ENCODE measurements at regions not wholly inside any gene's neighbourhood (a gene's known extent, or its start where the extent isn't known, plus 50 kb on each side); places are given as distances from the start of the nearest gene placed in this dataset.

DNA sequence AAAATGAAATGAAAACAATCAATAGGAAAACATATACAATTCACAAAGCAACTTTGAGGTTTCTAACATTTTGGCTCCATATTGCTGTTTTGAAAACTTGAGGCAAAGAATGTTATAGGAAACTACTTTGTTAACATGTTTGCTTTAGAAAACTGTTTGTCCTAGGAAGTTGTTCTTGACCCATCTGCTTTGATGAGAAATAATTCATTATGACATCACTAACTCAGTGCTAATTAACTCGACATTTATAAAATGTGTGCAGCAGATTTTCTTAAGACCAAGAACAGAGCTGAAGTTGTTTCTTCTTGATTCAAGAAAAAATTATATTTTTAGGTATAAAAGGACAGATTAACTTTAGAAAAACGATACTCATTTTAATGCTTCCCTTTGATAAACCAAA lies 94.7 kb downstream of the SOX9 start:
- TF ChIP-seq, protein P1, sequence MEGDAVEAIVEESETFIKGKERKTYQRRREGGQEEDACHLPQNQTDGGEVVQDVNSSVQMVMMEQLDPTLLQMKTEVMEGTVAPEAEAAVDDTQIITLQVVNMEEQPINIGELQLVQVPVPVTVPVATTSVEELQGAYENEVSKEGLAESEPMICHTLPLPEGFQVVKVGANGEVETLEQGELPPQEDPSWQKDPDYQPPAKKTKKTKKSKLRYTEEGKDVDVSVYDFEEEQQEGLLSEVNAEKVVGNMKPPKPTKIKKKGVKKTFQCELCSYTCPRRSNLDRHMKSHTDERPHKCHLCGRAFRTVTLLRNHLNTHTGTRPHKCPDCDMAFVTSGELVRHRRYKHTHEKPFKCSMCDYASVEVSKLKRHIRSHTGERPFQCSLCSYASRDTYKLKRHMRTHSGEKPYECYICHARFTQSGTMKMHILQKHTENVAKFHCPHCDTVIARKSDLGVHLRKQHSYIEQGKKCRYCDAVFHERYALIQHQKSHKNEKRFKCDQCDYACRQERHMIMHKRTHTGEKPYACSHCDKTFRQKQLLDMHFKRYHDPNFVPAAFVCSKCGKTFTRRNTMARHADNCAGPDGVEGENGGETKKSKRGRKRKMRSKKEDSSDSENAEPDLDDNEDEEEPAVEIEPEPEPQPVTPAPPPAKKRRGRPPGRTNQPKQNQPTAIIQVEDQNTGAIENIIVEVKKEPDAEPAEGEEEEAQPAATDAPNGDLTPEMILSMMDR (conservative IDR thresholded peaks at IDR 0.05; ENCODE audit: low read depth in 2 of 2) = no peak
- TF ChIP-seq EZH2 (IDR thresholded peaks at IDR 0.05; ENCODE audit: low read depth, unreplicated experiment) (no peak), POLR2AphosphoS5 (IDR thresholded peaks at IDR 0.05; ENCODE audit: low read depth) (no peak), EZH2phosphoT487 (IDR thresholded peaks at IDR 0.05; ENCODE audit: unreplicated experiment) (no peak), ZNF114 (CRISPR knock-in tag; IDR thresholded peaks at IDR 0.05) (no peak), CREB1 (CRISPR knock-in tag; IDR thresholded peaks at IDR 0.05; ENCODE audit: low read depth) (no peak), NANOG (IDR thresholded peaks at IDR 0.05; ENCODE audit: borderline replicate concordance) (no peak), ZNF331 (CRISPR knock-in tag; IDR thresholded peaks at IDR 0.05; ENCODE audit: low read depth) (no peak)
- TF ChIP-seq, protein P2, sequence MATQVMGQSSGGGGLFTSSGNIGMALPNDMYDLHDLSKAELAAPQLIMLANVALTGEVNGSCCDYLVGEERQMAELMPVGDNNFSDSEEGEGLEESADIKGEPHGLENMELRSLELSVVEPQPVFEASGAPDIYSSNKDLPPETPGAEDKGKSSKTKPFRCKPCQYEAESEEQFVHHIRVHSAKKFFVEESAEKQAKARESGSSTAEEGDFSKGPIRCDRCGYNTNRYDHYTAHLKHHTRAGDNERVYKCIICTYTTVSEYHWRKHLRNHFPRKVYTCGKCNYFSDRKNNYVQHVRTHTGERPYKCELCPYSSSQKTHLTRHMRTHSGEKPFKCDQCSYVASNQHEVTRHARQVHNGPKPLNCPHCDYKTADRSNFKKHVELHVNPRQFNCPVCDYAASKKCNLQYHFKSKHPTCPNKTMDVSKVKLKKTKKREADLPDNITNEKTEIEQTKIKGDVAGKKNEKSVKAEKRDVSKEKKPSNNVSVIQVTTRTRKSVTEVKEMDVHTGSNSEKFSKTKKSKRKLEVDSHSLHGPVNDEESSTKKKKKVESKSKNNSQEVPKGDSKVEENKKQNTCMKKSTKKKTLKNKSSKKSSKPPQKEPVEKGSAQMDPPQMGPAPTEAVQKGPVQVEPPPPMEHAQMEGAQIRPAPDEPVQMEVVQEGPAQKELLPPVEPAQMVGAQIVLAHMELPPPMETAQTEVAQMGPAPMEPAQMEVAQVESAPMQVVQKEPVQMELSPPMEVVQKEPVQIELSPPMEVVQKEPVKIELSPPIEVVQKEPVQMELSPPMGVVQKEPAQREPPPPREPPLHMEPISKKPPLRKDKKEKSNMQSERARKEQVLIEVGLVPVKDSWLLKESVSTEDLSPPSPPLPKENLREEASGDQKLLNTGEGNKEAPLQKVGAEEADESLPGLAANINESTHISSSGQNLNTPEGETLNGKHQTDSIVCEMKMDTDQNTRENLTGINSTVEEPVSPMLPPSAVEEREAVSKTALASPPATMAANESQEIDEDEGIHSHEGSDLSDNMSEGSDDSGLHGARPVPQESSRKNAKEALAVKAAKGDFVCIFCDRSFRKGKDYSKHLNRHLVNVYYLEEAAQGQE (IDR thresholded peaks at IDR 0.05; ENCODE audit: unreplicated experiment) = no peak
- TF ChIP-seq, protein P3, sequence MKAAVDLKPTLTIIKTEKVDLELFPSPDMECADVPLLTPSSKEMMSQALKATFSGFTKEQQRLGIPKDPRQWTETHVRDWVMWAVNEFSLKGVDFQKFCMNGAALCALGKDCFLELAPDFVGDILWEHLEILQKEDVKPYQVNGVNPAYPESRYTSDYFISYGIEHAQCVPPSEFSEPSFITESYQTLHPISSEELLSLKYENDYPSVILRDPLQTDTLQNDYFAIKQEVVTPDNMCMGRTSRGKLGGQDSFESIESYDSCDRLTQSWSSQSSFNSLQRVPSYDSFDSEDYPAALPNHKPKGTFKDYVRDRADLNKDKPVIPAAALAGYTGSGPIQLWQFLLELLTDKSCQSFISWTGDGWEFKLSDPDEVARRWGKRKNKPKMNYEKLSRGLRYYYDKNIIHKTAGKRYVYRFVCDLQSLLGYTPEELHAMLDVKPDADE (IDR thresholded peaks at IDR 0.05) = no peak
- TF ChIP-seq, protein P4, sequence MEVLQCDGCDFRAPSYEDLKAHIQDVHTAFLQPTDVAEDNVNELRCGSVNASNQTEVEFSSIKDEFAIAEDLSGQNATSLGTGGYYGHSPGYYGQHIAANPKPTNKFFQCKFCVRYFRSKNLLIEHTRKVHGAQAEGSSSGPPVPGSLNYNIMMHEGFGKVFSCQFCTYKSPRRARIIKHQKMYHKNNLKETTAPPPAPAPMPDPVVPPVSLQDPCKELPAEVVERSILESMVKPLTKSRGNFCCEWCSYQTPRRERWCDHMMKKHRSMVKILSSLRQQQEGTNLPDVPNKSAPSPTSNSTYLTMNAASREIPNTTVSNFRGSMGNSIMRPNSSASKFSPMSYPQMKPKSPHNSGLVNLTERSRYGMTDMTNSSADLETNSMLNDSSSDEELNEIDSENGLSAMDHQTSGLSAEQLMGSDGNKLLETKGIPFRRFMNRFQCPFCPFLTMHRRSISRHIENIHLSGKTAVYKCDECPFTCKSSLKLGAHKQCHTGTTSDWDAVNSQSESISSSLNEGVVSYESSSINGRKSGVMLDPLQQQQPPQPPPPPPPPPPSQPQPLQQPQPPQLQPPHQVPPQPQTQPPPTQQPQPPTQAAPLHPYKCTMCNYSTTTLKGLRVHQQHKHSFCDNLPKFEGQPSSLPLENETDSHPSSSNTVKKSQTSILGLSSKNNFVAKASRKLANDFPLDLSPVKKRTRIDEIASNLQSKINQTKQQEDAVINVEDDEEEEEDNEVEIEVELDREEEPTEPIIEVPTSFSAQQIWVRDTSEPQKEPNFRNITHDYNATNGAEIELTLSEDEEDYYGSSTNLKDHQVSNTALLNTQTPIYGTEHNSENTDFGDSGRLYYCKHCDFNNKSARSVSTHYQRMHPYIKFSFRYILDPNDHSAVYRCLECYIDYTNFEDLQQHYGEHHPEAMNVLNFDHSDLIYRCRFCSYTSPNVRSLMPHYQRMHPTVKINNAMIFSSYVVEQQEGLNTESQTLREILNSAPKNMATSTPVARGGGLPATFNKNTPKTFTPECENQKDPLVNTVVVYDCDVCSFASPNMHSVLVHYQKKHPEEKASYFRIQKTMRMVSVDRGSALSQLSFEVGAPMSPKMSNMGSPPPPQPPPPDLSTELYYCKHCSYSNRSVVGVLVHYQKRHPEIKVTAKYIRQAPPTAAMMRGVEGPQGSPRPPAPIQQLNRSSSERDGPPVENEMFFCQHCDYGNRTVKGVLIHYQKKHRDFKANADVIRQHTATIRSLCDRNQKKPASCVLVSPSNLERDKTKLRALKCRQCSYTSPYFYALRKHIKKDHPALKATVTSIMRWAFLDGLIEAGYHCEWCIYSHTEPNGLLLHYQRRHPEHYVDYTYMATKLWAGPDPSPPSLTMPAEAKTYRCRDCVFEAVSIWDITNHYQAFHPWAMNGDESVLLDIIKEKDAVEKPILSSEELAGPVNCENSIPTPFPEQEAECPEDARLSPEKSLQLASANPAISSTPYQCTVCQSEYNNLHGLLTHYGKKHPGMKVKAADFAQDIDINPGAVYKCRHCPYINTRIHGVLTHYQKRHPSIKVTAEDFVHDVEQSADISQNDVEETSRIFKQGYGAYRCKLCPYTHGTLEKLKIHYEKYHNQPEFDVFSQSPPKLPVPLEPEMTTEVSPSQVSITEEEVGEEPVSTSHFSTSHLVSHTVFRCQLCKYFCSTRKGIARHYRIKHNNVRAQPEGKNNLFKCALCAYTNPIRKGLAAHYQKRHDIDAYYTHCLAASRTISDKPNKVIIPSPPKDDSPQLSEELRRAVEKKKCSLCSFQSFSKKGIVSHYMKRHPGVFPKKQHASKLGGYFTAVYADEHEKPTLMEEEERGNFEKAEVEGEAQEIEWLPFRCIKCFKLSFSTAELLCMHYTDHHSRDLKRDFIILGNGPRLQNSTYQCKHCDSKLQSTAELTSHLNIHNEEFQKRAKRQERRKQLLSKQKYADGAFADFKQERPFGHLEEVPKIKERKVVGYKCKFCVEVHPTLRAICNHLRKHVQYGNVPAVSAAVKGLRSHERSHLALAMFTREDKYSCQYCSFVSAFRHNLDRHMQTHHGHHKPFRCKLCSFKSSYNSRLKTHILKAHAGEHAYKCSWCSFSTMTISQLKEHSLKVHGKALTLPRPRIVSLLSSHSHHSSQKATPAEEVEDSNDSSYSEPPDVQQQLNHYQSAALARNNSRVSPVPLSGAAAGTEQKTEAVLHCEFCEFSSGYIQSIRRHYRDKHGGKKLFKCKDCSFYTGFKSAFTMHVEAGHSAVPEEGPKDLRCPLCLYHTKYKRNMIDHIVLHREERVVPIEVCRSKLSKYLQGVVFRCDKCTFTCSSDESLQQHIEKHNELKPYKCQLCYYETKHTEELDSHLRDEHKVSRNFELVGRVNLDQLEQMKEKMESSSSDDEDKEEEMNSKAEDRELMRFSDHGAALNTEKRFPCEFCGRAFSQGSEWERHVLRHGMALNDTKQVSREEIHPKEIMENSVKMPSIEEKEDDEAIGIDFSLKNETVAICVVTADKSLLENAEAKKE (CRISPR knock-in tag; IDR thresholded peaks at IDR 0.05) = no peak

Data from GM23338 (cell line).